Stimulated activated CD8-positive, alpha-beta memory T cell treated with anti-CD3 and anti-CD28 coated beads, Interleukin-4, amount 100 ng/mL, for 4 hours (primary cell): ENCODE measurements at regions not wholly inside any gene's neighbourhood (a gene's known extent, or its start where the extent isn't known, plus 50 kb on each side); places are given as distances from the start of the nearest gene placed in this dataset.

ENCODE experiments used
- DNase-seq, 2 donors: peaks; one replicate each; pipeline ENCODE4 v3.0.0-alpha.2; 2020; ENCODE audit warnings: low read depth in 2 of 2, low spot score in 1 of 2

DNA sequence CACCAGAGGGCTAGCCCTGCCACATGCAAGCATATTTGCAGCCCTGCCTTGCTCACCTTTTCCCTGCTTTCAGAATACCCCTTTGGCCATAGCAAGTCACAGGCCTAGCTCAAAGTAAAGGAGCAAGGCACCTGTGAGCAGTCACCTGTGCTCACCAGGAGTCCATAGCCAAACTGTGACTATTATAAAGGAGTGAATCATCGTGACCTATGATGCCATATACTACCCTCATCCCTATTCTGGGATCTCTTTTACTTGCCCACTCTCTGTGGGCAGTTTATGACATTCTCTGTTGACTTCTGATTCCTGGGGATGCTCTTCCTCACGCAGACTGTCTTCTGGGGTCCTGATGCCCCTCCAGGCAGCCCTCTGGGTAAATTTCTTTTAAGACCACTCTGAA, 200.5 kb upstream of the NLRP1 start:
- DNase-seq: no peak

DNA sequence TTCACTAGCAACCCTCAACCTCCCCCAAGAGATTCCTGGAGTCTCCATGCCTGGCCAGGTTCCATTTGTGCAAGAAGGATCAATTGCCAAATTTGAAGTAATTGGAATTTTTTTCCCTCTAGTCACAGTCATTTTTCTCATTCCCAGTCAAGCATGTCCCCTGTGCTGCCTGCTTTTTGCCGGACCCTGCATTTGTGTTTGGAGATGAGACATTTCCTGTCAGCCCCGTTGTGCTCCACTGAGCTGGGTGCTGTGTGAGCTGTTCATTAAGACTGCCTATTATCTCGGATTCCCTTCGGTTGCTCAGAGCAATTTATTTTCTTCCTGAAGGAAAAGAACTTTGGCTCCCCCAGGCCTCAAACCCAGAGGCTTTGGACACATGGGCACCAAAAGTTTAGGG, 201.0 kb upstream of the NLRP1 start:
- no peak for DNase-seq

DNA sequence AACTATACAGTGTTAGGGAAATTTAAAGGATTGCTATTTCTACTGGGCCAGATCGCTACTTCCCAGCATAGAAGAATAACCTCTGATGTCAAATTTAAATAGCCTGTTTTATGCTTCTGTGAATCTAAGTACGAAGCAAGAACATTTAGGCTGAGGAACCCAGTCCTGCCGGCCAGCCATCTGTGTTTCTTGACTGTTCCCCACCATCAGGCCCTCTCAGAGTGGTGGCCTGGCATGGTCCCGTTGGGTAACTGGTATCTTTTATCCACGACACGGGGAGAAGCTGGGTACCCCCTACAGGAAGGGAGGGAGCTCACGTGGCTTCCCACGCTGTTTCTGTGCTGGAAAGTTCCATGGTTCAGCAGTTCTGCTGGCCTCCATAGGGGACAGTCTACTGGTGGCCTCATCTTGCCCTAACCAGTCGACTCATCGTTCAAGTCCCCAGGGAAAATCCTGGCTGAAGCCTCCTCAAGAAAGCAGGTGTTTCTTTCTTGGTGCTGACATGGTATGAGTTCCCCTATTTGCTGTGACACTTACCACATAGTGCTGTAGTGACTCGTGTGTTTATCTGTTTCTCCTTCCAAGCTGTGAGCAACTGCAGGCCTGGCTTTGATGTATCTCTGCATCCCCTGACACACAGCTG, 201.7 kb upstream of the NLRP1 start:
- DNase-seq: no peak

DNA sequence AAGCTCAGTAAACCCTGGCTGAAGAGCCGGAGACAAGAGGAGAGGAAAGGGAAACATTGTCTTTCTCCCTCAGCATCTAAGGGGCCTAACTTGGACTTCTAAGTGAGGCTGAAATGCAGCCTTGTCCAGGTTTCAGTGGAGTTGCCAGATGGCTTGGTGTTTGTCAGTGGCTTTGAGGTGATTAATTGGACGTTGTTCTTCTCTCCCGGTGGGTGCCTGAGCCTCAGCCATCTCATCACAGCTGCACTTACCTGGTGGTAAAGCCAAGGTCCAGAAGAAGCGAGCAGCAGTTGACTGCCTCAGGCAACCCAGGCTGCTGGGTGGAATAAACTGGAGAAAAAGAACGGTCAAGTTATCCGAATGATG, 202.2 kb upstream of the NLRP1 start:
- no peak for DNase-seq

DNA sequence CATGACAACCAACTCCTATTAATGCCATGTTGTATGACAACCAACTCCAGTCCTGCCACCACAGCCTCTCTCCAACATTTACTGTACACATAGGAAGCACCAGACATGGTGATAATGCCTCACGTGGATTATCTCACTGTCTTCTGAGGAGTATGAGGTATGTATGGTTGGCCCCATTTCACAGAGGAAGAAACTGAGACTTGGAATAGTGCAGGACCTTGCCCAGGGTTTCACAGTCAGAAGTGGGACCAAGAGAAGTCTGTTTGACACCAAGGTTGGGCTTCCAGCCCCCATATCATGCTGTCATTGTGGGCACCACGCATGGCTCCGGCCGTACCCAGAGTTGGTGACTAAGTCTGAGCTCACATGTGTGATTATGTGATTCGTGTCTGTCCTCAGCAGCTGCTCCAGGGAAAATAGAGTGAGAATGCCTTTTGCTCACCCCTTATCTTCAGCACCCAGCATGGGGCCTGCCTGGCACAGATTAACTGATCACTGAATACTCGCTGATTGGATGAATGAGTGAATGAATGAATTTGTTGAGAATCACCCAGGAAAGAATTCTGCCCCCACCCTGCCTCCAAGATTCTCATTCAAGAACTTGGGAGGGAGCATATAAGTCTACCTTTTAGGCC, 204.1 kb upstream of the NLRP1 start:
- DNase-seq: no peak

DNA sequence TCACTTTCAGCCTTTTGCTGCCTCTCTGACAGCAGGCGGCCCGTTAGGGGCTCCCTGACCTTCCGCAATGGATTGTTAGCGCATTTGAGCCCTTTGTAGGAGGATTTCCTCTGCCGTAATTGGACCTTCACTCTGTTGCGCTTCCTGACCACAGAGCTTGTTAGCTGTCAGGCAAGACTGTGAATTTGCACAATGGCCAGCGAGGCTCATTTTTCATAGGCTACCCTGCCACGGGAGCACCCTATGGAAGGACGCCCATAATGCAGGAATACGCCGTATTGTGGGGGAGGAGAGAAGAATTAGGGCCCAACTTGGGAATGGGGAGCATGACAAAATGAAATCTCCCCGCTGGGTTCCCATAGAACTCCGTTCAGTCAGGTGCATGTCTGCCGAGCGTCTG, 205.2 kb upstream of the NLRP1 start:
- DNase-seq: no peak

DNA sequence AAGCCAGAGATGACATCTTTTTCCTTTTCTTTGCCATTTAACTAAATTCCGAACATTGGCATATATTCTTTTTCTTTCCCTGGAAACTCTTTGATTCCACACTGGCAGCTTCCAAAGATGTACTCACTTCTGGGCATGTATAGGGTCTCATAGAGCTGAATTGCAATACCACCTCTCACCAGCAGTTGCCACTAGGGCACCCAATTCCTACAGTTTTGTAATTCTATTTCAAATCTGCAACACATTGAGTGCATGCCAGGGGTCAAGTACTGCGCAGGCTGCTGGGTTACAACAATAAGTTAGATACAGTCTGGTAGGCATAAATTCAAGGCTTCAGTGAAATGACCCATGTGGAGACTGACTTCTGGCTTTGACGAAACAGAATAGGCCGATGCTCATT, 208.8 kb upstream of the NLRP1 start:
- no peak for DNase-seq

DNA sequence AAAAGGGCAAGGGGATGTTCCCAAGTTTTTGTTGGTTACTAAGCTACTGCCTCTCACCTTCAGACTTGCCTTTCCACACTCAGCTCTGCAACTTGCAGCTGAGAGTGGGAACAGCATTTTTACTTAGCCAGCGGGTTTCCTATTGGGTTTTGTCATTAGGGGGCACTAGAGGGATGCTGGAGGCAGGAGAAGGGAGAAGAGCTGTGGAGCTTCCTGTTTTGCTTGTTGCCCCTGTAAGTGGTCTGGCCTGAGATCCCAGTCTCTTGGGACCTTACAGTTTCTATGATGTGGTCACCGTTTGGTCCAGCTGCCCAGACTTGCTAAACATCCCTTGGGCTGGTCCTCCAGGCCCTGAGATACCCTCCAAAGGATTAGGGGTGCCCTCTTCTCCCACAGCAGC, 209.6 kb upstream of the NLRP1 start:
- no peak for DNase-seq

DNA sequence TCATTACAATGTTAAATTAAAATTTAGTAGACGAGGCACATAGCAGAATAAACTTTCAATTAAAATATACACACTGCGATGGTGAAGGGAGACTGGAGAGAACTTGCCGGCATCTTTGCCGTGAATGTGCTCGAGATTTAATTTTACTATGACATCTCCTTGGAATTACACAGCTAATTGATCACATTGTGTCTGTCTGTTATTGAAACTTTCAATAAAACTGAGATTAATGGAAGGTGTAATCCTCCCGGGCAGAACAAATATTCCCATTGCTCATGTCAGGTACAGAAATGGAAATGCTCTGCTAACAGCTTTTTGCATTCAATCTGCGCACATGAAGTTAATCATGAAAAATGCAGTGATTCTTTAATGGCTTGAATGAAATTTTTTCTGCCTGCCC, 210.1 kb upstream of the NLRP1 start:
- no peak for DNase-seq

DNA sequence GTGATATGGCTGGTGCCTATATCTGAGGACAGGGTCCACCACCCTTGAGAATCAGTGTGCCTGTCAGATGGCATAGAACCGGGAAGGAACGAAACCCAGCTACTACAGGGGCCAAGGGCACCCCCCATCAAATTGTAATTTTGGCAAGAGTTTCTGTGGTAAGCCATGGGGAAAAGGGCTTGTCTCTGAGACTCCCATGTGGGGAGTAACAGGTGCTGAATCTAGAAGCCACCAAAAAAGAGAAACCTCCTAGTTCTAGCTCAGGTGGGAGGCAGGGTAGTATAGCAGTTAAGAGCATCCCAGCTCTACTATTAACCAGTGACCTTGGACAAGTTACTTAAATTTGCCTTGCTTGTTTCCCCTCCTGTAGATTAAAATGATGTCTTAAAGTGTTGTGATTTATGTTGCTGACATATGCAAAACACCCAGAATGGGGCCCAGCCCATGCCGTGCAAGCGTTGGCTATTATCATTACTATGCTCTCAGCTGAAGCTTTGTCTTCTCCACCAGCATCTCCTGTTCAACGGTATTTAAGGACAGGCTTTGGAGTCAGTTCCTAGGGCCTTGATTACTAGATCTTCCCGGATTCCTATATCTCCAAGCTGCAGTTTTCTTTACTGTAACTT, 210.7 kb upstream of the NLRP1 start:
- DNase-seq: no peak

DNA sequence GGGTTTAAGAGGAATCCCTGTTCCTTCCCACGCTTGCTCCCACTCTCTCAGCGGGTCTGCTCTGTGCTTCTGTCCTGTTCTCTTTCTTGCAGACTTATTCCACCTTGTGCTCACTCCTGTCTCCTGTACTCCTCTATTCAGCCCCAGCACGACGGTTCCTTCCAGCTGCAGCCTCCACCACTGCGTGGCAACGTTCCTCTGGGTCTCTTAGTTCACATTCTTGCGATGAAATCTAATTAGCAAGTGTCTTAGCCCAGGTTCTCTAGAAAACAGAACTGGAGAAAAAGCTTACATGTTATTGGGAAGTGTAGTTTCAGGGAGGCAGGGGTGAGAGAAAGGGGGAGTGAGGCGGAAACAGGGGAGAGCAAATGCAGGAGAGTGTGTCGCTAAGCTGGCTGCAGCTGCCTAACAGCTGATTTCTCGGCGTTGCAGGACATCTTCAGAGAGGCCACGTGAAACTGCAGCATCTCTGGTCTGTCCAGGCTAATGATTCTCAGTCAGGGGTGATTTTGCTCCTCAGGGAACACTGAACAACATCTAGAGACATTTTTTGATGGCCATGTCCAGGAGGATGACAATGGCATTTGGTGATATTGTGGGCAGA, 213.2 kb upstream of the NLRP1 start:
- DNase-seq: no peak

DNA sequence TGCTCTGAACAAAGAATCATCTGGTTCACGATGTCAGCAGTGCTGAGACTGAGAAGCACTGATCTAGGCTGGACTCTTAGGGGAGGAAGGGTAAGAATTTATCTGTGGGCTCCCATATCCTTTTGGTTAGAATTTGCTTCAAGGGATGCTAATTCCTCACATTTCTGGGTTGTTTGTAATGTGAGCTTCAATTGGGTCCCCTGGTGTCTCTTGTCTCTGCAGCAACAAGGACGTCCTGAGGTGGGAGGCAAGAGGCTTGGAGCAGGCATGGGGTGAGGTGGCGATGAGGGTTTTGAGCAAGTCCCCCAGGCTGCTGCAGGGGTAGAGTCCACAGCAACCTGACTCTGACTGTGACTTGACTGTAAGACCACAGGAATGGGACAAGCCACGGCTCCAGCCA, 213.8 kb upstream of the NLRP1 start:
- DNase-seq: no peak

DNA sequence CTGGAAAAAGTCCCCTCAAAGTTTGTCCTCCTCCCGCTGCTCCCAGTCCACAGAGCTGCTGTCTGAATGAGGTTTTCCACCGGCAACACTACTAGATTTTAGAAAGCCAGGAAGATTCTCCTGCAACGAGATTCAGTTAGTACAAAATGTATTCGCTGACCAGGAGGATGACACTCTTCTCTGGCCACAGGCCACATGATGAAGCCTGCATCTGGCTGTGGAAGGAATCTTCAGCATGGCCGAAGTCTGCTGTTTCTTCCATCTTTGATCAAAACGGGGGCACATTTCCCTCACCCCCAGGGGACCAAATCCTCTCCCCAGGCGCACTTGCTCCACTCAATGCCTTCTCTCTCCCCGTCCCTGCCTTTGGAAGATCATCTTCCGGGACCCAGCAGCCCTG, 215.8 kb upstream of the NLRP1 start:
- DNase-seq: no peak

DNA sequence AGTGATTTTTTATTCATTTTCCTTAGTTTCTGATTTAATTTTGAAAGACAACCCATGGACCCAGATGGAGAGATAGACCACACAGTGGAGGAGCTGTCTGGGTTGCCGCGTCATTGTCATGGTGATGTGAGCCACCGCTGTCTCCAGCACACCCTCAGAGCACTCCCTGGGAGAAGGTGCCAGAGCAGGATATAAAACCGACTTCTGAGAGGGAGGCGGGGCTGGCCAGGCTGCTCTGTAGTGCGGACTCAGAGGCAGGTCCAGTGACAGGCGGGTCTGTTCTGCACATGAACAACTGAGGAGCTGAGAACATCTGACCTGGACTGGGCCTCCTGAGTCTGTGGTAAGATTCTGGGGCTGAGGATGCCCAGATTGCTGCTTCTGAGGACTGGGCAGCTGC, 216.3 kb upstream of the NLRP1 start:
- no peak for DNase-seq

DNA sequence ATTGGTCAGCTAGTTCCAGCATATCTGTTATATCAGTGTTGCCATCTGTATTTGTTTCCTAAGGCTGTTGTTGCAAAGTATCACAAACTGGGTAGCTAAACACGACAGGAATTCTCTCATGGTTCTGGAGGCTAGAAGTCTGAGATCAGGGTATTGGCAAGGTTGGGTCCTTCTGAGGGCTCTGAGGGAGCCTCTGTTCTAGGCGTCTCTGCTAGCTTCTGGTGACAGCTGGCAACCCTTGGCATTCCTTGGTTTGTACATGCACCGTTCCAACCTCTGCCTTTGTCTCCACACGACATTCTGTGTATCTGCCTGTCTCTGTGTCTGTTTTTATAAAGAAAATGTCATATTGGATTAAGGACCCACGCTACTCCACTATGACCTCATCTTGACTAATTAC, 219.9 kb upstream of the NLRP1 start:
- no peak for DNase-seq

DNA sequence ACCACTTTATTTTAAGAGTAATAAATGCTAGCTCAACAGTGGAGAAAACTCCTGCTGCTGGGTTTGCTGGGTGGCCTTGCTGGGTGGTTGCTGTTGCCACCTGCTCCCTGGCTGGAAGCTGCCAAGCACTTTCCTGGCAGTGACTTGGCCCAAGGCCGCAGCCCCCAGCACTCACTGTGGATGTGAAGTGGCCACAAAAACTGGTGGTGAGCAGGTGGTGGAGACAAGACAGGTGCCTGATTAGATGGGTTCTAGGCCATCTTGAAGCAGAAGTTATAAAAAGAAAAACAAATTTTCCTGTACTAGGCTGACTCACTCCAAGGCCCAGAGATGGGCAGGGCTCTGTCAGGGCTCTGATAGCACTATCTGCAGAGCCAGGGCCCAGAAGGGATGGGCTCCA, 224.7 kb upstream of the NLRP1 start:
- DNase-seq: no peak

DNA sequence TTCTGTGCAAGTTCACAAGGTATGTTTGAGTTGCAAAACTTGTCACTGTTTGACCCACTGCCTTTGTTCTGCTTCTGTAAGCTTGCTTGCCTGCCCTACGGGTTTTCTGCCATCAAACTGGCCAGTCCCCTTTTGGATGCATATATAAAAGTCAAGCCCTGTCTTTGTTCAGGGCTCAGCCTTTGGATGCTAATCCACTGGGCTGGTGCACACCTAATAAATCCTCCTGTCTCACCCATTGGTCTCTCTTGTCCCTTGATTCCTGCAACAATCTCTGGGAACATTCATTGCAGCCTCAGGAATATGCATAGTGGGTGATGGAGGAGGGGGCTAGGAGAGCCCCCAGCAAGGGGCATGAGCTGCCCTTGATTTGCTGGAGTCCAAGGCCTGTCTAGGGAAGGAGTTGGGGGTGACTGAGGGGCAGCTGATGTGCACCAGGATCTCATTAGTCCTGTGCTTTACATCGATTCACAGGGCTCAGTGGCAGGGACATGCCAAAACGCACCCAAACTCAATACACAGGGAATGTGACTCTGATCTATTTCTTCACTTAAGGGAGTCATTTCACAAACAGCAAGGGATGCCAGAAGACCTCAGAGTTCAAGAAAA, 225.4 kb upstream of the NLRP1 start:
- DNase-seq: no peak

DNA sequence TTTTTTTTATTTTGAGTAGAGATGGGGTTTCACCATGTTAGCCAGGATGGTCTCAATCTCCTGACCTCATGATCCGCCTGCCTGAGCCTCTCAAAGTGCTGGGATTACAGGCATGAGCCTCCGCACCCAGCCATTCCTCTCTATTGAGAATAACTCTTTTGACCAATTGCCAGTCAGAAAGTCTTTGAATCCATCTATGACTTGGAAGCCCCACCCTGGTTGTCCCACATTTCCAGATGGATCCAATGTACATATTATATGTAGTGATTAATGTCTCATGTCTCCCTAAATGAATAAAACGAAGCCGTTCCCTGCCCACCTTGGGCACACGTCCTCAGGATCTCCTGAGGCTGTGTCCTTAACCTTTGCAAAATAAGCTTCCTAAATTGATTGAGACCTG, 228.3 kb upstream of the NLRP1 start:
- DNase-seq: no peak

DNA sequence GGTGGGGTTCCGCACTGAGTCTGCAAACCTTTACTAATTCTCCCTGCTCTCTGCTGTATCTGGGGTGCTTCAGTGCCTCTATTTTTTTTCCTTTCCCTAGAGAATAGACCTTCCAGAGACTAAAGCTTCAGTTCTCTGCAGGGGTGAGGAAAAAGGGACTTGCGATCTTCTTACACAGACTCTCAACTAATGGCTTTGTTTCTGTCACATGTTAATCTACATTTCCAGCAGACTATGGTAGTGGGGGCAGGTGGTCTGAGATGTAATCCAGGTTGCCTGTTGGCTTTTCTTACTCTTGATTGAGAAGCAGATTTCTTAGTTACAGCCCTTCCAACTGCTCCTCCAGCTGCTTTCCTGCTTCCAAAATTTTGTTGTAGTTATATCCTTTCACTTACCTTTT, 229.0 kb upstream of the NLRP1 start:
- DNase-seq: no peak

DNA sequence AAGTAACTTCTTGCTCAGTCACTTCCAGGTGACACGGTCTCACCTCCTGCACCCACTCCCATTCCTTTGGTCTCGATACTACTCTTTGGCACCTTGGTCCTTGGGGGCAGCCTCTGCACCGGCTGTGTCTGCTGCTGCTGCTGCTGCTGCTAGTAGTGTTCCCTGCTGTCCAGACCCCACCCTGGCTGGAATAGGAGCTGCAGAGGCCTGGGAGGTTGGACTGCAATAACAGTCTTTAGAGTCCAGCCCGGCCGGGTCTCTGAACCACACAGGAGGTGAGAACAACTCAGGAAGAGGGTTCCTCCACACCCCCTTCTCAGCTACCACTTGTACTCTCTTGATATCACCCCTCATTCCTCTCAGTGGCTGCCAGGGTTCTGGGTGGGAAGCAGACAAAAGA, 231.1 kb upstream of the NLRP1 start:
- no peak for DNase-seq

DNA sequence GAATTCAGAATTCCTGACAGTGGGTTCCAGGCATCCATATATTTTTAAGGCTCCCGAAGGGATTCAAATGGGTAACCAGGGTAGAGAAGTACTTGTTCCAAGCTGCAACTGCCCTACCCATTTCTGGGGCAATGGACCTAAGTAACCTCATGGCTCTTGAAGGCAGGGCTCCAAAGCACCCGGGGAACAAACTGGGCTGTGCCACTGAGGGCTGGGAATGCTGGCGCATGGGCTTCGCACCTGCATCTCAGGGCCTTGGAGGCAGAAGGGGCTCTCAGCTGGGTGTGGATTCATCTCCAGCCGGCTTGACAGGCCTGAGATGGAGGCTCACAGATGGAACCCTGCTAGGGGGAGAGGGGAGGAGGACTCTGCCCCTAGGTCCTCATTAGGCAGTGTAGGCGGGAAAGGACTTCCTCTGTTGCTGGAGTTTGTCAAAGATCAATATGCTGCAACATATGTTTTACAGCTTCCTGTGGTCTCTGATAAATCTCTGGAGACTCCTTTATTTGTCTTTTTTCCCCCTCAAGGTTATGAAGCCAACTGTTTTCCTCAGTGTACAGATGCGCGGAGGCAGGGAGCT, 232.3 kb upstream of the NLRP1 start:
- no peak for DNase-seq
